ENCODE measurements at regions not wholly inside any gene's neighbourhood (a gene's known extent, or its start where the extent isn't known, plus 50 kb on each side); places are given as distances from the start of the nearest gene placed in this dataset.
"Not testable (repeated sequence)": the region's sequence is repeated elsewhere in the genome, so short reads cannot be mapped to it uniquely, and the experiment has no call there.

DNA sequence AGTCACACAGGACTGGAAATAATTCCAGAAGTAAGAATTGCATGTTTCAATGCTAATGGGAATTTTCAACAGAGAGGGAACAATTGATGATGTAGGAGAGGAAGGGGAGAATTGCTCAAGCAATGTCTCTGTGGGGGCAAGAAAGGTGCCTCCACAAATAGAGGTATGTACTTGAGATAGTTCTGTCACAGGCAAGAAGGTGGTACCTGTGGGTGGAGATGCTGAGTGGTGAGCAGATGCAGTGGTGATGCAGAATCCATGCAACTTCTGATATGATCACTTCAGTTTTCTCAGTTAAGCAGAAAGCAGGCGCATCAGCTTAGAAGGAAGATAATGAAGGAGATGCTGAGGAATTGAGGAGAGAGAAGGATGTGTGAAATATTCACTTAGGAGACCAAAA, 55.1 kb upstream of the SEC24B start:
- DNase-seq (ENCODE audit: low read depth), result no peak

DNA sequence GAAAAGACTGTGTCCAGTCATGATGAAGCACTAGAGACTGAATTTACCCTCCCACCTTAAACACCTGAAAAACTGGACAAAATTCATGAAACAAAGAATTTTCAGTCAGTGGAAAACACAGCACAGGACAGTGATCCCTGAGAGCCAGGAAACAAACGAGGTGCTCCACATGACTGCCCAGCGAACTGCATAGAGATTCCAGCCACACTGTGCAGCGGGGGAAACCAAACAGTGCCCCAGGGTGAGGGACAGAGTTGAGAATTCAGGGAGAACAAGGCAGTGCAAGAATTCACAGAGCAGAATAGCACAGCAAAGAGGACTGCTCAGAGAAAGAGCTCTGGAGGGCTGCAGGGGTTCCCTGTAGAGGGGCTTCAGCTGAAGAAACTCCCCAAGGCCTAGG, 55.5 kb upstream of the SEC24B start:
- no peak for DNase-seq (ENCODE audit: low read depth)

DNA sequence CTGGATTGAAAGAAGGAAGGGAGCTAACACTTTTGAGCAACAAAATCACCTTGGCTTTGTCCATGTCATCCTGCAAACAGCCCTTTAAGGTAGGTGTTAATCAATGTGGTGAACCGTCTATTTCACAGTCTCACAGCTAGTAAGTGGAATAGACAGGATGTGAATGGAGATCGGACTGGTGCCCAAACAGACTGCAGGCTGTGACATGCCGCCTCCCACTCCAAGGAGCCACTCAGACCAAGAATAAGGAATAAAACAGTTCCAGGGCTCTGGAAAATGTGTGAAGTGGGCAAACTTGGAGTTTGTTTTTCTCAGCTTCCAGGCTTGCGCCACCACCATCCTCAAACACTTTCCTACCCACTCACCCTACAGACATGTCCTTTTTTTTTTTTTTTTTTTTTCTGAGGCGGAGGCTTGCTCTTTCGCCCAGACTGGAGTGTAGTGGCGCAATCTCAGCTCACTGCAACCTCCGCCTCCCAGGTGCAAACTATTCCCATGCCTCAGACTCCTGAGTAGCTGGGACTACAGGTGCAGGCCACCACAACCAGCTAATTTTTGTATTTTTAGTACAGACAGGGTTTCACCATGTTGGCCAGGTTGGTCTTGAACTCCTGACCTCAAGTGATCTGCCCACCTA, 57.7 kb upstream of the SEC24B start:
- DNase-seq (ENCODE audit: low read depth), result no peak

DNA sequence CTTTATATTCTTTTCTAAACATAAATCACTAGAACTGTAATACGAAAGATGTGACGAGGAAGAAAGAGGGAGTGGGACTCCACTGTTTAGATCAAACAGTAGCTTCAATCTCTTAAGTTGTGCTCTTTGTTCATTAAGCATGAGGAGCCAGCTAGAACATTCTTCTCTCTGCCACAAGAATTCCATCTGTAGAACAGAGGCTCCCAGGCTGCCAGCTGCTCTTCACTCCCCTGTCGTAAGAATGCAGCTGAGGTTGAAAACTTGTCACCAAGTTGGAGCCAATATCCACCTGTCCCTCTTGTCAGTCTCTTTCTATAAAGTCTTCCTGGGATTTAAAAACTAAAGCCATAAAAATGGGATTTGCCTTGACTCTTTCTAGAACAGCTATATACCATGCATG, 65.0 kb upstream of the SEC24B start:
- peak; percentile 27 for DNase-seq (ENCODE audit: low read depth)

DNA sequence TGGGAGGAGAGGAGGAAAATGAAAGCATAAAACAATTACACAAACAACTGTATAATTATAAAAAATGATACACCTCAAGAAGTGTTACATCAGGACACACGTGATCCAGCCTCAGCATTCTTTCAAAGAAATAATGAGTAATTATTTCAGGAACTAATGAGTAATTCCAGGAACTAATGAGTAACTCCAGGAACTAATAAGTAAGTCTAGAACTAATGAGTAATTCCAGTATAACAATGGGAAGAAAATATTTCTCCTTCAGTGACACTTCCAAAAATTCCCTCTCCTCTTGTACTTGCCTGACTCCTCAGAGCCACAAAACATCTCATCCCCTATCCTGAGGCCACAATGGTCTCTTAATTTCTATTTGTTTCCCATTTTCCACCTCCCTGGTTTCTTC, 63.5 kb upstream of the COL25A1 start:
- peak; percentile 5 for DNase-seq (ENCODE audit: low read depth)

DNA sequence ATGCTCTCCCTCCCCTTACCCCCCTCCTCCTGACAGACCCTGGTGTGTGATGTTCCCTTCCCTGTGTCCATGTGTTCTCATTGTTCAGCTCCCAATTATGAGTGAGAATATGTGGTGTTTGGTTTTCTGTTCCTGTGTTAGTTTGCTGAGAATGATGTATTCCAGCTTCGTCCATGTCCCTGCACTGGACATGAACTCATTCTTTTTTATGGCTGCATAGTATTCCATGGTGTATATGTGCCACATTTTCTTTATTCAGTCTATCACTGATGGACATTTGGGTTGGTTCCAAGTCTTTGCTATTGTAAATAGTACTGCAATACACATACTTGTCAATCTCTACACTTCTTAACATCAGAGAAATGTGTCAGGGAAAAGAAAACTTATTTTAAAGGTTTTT, 62.8 kb upstream of the COL25A1 start:
- not testable (repeated sequence) for DNase-seq (ENCODE audit: low read depth)

DNA sequence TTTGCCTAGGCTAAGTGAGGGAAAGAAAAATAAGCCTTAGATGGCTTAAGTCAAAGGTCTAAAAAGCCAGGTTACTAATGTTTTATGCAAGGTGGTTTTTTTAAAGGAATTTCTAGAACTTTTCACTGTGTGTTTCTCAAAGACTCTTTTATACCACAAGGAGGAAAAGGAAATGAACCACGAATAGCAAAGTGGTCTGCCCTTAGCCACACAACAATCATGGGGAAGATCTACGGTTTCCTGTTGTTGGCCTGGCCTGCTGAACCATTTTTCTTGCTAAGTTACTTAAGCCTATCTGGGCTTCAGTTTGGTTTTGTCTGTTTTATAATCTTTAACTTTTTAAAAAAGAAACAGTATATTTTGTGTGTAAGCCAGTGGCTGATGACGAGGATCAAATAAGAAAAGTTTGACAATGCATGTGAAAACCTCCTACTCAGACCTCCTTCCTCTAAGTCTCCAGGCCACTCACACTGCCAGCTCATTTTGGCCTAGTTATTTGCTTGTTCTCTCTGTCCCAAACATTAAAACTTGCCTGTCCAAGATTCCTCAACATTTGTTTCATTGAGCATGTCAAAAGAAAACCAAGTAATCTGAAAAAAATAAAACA, 56.7 kb upstream of the COL25A1 start:
- DNase-seq (ENCODE audit: low read depth), result peak; percentile 24

DNA sequence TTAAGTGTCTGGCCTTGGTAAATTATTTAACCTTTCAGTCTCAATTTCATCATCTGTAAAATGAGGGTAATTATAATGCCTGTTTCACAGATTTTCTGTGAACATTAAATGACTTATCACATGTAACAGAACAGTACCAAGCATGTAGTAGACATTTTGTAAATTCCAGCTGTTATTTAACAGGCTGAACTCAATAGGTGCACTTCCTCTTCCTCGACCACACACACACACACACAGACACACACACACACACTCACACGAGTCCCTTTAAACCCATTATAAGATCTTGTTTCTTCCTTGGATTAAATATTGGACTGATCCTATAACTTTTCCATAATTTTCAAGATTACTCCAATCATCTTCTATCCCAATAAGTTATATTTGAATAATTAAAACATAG, 53.4 kb upstream of the COL25A1 start:
- DNase-seq (ENCODE audit: low read depth), result no peak

DNA sequence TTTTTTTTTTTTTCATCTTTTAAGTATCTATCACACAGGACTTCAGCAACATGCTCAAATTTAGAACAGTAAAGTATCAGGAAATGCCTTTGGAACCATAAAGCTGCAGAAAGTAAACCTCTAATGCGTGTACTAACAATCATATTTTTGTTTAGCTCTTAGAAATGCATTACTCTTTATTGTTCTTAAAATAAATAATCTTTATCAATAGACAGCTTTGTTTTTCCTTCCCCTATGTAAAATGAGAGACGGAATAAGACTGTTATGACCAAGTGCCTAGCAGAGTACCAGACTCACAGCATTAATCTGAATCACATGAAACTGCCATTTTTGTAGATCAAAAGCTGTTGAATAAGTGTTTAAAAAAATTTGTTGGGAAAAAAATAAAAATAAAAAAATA, 50.5 kb upstream of the COL25A1 start:
- DNase-seq (ENCODE audit: low read depth), result no peak
